ENCODE measurements at regions not wholly inside any gene's neighbourhood (a gene's known extent, or its start where the extent isn't known, plus 50 kb on each side); places are given as distances from the start of the nearest gene placed in this dataset.

- H3K9me2 ChIP-seq (ENCODE audit: low read depth, low read length): no peaks in the 10 kb centered on the region
These were observed 126.2 kb downstream of the HNRNPD start for GRCh38 chr4:82247629-82248028.

GRCh38 chr4:82247171-82247570, 126.6 kb downstream of the HNRNPD start:
- Histone ChIP-seq H3K9me3 (ENCODE audit: low read length) (no peaks in the 10 kb centered on the region), H3K79me2 (ENCODE audit: insufficient read depth, low read length) (no peaks in the 10 kb centered on the region)
- TF ChIP-seq EZH2 (IDR thresholded peaks at IDR 0.05; ENCODE audit: borderline replicate concordance, low read length) (no peak), CTCF (IDR thresholded peaks at IDR 0.05; ENCODE audit: low read length) (no peak)

More at GRCh38 chr4:82247629-82248028, 126.2 kb downstream of the HNRNPD start:
- no peak overlapping the region for H3K27ac ChIP-seq (ENCODE audit: low read depth, low read length, poor library complexity, severe bottlenecking)
- H3F3A ChIP-seq (ENCODE audit: insufficient read depth, low read length): no peaks in the 10 kb centered on the region
- no peak overlapping the region for H2AFZ ChIP-seq (ENCODE audit: low read length)
- no peaks in the 10 kb centered on the region for H4K20me1 ChIP-seq (ENCODE audit: insufficient read depth, low read length)
- H3K4me1 ChIP-seq (ENCODE audit: insufficient read depth, low read length, severe bottlenecking): no peaks in the 10 kb centered on the region
- no peak overlapping the region for H3K4me2 ChIP-seq (ENCODE audit: low read length)
- no peak overlapping the region for H3K9ac ChIP-seq (ENCODE audit: low read length)
- no peak overlapping the region for H3K4me3 ChIP-seq (ENCODE audit: low read depth, low read length, poor library complexity, severe bottlenecking)
- TF ChIP-seq EZH2 (IDR thresholded peaks at IDR 0.05; ENCODE audit: borderline replicate concordance, low read length) (no peak), CTCF (IDR thresholded peaks at IDR 0.05; ENCODE audit: low read length) (no peak)
- no peaks in the 10 kb centered on the region for H3K79me2 ChIP-seq (ENCODE audit: insufficient read depth, low read length)
- no peaks in the 10 kb centered on the region; the same call in 1 of the 2 replicates for H3K27me3 ChIP-seq (ENCODE audit: insufficient read depth, low read length)
- no peaks in the 10 kb centered on the region for H3K9me3 ChIP-seq (ENCODE audit: low read length)
- H3K36me3 ChIP-seq (ENCODE audit: insufficient read depth, low read length): no peaks in the 10 kb centered on the region

GRCh38 chr4:82241534-82241933, 132.3 kb downstream of the HNRNPD start:
- Histone ChIP-seq H3K9me3 (ENCODE audit: low read length) (no peaks in the 10 kb centered on the region), H2AFZ (ENCODE audit: low read length) (no peak overlapping the region), H3K79me2 (ENCODE audit: insufficient read depth, low read length) (no peaks in the 10 kb centered on the region), H3K4me3 (ENCODE audit: low read depth, low read length, poor library complexity, severe bottlenecking) (no peak overlapping the region), H3K36me3 (ENCODE audit: insufficient read depth, low read length) (no peaks in the 10 kb centered on the region), H3K9ac (ENCODE audit: low read length) (no peak overlapping the region), H3K27me3 (ENCODE audit: insufficient read depth, low read length) (no peaks in the 10 kb centered on the region), H3K27ac (ENCODE audit: low read depth, low read length, poor library complexity, severe bottlenecking) (no peak overlapping the region), H3K4me2 (ENCODE audit: low read length) (no peak overlapping the region), H3K9me2 (ENCODE audit: low read depth, low read length) (no peaks in the 10 kb centered on the region), H3F3A (ENCODE audit: insufficient read depth, low read length) (no peaks in the 10 kb centered on the region), H4K20me1 (ENCODE audit: insufficient read depth, low read length) (no peaks in the 10 kb centered on the region), H3K4me1 (ENCODE audit: insufficient read depth, low read length, severe bottlenecking) (no peaks in the 10 kb centered on the region)
- TF ChIP-seq CTCF (IDR thresholded peaks at IDR 0.05; ENCODE audit: low read length) (no peak), EZH2 (IDR thresholded peaks at IDR 0.05; ENCODE audit: borderline replicate concordance, low read length) (no peak)

More at GRCh38 chr4:82247171-82247570, 126.6 kb downstream of the HNRNPD start:
- Histone ChIP-seq H3K36me3 (ENCODE audit: insufficient read depth, low read length) (no peaks in the 10 kb centered on the region), H3K27me3 (ENCODE audit: insufficient read depth, low read length) (no peaks in the 10 kb centered on the region; the same call in 1 of the 2 replicates), H3K9ac (ENCODE audit: low read length) (no peak overlapping the region), H3K27ac (ENCODE audit: low read depth, low read length, poor library complexity, severe bottlenecking) (no peak overlapping the region), H3K9me2 (ENCODE audit: low read depth, low read length) (no peaks in the 10 kb centered on the region), H3K4me2 (ENCODE audit: low read length) (no peak overlapping the region), H4K20me1 (ENCODE audit: insufficient read depth, low read length) (no peaks in the 10 kb centered on the region), H2AFZ (ENCODE audit: low read length) (no peak overlapping the region), H3K4me1 (ENCODE audit: insufficient read depth, low read length, severe bottlenecking) (no peaks in the 10 kb centered on the region), H3F3A (ENCODE audit: insufficient read depth, low read length) (no peaks in the 10 kb centered on the region), H3K4me3 (ENCODE audit: low read depth, low read length, poor library complexity, severe bottlenecking) (no peak overlapping the region)

Measured in OCI-LY1 (cell line).